HUES6 (cell line): ENCODE measurements at regions not wholly inside any gene's neighbourhood (a gene's known extent, or its start where the extent isn't known, plus 50 kb on each side); places are given as distances from the start of the nearest gene placed in this dataset.

Experiments
- H3K27ac ChIP-seq: 2 replicates; pipeline ENCODE4 v1.7.0; 2013; ENCODE audit warnings: low read depth, mild to moderate bottlenecking, low read length, inconsistent platforms
- H3K27me3 ChIP-seq: 2 replicates; pipeline ENCODE4 v1.6.1; 2013; ENCODE audit warnings: low read length; ENCODE audit not compliant: control insufficient read depth, insufficient read depth
- H3K36me3 ChIP-seq: 2 replicates; pipeline ENCODE4 v1.6.1; 2013; ENCODE audit warnings: low read length; ENCODE audit not compliant: control insufficient read depth, insufficient read depth
- H3K4me1 ChIP-seq: 2 replicates; pipeline ENCODE4 v1.6.1; 2013; ENCODE audit warnings: low read length; ENCODE audit not compliant: control insufficient read depth, insufficient read depth
- H3K4me3 ChIP-seq: 2 replicates; pipeline ENCODE4 v1.5.1; 2013; ENCODE audit warnings: low read depth, low read length
- H3K9ac ChIP-seq: one replicate; pipeline ENCODE4 v1.6.1; 2013; ENCODE audit warnings: mild to moderate bottlenecking, low read length
- H3K9me3 ChIP-seq: 2 replicates; pipeline ENCODE4 v1.6.1; 2013; ENCODE audit warnings: low read depth, low read length; ENCODE audit not compliant: control insufficient read depth, insufficient read depth

DNA sequence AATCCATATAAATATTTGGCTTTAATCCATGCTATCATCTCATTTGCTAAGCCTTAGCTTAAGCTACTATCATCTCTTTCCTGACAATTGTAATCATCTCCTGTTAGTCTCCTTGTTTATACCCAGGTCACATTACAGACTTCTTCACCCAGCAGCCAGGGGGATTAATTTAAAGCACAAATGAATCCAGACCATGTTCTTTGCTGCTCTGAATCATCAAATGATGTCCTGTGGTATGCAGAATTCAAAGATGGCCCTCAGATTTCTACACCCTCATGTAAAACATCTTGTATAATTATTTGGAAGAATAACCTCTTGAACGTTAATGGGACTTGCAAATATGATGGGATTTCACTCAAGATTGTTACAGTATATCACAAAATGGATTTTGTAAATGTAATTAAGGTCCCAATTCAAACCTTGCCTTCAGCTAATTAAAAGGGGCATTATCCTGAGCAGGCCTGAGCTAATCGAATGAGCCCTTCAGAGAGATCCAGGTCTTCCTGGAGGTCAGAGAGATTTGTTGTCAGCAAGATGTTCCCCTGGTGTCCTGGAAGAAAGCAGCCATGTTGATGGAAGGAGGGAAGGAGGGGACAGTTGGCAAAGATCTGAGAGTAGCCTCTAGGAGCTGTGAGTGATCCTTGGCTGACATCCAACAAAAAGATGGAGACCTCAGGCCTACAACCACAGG, 241.1 kb upstream of the MMADHC start:
- H3K9ac ChIP-seq = no peak overlapping the region
- H3K27ac ChIP-seq = no peak overlapping the region
- no peaks in the 10 kb centered on the region for H3K36me3 ChIP-seq
- H3K9me3 ChIP-seq = no peaks in the 10 kb centered on the region
- H3K27me3 ChIP-seq = no peaks in the 10 kb centered on the region
- peaks cover 22% of the 10 kb centered on the region for H3K4me1 ChIP-seq
- no peak overlapping the region for H3K4me3 ChIP-seq

DNA sequence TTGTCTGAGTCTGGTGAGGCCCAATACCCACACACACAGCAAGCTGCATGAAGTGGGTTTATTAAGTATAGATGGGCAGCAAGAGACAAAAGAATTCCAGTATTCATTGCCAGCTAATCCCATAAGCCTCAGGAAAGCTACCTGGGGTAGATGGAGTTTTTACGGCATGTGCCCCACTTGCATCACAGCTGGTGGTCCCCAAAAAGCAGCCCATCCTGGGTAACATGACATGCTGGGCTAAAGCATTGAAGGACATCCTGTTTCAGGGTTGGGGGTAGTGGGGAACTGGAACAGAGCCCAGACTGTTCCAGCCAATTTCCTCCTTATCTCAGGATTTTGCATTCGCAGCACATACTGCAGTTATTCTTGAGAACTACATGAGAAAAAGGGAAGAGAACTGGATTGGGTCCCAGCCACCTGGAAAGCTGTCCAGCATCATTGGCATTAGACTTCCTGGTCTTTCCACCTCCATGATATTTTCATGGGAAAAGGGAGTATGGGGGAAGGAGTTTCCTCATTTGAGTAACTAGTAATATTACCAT, 240.1 kb upstream of the MMADHC start:
- H3K27ac ChIP-seq = no peak overlapping the region
- peaks cover 22% of the 10 kb centered on the region for H3K4me1 ChIP-seq
- no peaks in the 10 kb centered on the region for H3K9me3 ChIP-seq
- H3K4me3 ChIP-seq = no peak overlapping the region
- H3K9ac ChIP-seq = no peak overlapping the region
- no peaks in the 10 kb centered on the region for H3K27me3 ChIP-seq
- H3K36me3 ChIP-seq = no peaks in the 10 kb centered on the region

DNA sequence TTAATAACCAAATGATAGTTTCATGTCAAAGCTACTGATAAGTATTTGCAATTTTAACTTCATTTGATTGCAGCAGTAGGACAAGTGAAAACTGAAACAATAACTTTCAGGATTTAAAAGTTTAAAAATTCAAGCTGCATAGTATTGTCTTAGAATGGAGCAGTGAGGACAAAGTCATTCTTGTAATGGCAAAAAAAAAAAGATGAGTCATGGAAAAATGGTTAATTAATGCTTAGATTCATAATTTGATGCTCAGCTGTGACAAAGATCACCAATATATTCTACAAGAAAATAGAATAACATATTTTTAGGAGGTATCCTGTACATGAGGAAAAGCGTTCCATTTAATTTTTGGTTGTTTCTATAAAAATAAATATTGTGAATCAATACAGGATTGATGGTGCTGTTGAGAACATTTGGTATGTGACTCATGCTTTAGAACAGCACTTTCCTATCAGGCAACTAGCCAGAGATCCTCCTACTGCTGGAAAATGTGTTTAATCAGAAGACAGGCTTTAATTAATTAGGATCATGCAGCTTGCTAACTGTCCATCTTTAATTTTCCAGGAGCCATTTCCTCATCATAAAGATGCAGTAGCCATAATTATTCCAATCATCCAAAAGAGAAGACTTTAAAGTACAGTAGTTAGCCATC, 239.0 kb upstream of the MMADHC start:
- Histone ChIP-seq H3K27ac (no peak overlapping the region), H3K4me1 (peaks cover 16% of the 10 kb centered on the region), H3K4me3 (no peak overlapping the region), H3K9me3 (no peaks in the 10 kb centered on the region), H3K9ac (no peak overlapping the region), H3K36me3 (no peaks in the 10 kb centered on the region), H3K27me3 (no peaks in the 10 kb centered on the region)

DNA sequence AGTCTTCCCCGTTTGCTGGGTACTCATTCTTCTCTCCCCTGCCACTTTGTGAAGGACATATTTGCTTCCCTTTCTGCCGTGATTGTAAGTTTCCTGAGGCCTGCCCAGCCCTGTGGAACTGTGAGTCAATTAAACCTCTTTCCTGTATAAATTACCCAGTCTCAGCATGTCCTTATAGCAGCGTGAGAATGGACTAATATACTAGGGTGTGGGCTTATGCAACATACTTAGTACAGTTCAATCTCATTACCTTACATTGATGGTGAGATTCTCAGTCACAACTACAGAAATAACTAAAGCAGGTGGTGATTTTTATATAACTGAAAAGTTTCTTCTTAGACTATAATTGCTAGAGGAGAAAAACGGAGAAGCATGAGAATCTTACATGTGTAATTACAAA, 237.9 kb upstream of the MMADHC start:
- H3K4me1 ChIP-seq = peaks cover 12% of the 10 kb centered on the region; the same call in 1 of the 2 replicates
- H3K9ac ChIP-seq = no peak overlapping the region
- no peaks in the 10 kb centered on the region for H3K36me3 ChIP-seq
- H3K9me3 ChIP-seq = no peaks in the 10 kb centered on the region
- H3K4me3 ChIP-seq = no peak overlapping the region
- H3K27me3 ChIP-seq = no peaks in the 10 kb centered on the region
- no peak overlapping the region for H3K27ac ChIP-seq

DNA sequence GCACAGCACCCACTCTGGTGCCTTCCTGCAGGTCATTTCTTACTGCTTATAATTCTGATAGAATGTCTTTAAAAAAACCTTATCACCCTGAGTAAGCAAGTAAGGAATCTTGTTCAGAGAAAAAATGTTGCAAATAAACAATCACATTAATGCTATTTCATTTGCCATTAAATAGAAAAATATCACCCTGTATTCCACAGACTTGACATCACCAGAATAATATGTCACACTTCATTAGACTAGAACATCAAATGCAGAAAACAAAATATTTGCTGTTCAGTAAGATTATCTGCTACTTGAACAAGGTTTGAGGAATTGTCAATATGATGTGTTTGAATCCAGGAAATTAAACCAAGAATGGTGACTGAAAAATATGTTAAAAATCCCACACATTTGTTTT, 236.6 kb upstream of the MMADHC start:
- Histone ChIP-seq H3K27me3 (no peaks in the 10 kb centered on the region), H3K9ac (no peak overlapping the region), H3K4me1 (peaks cover 16% of the 10 kb centered on the region; the same call in 1 of the 2 replicates), H3K9me3 (no peaks in the 10 kb centered on the region), H3K4me3 (no peak overlapping the region), H3K36me3 (no peaks in the 10 kb centered on the region), H3K27ac (no peak overlapping the region)

DNA sequence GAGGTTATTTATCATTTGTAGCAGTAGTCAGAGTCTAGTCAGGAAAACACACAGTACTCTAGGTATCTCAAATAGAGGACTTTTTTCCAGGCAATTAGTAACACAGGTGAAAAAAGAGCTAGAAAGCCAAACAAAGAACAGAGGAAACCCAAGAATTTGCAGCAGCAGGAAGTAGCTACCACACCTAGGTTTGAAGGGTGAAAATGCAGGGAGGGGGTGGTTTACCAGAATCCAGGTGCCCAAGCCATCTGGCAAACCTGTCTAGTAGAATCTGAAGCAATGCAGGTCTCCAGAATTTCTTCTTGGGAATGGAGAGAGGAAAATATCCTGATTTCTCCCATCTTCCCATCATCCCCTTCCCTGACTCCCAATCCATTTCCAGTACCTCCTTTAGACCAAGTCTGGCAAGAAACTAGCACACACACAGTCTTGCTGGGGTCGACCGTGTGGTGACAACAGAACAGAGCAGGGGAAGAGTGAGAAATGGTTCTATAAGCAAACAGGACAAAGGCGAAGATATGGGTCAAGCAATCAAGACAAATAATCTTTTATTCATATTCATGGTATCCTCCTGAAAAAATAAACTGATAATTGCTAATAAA, 231.9 kb upstream of the MMADHC start:
- no peaks in the 10 kb centered on the region for H3K36me3 ChIP-seq
- H3K27me3 ChIP-seq = no peaks in the 10 kb centered on the region
- H3K4me1 ChIP-seq = peaks cover 7% of the 10 kb centered on the region; the same call in 1 of the 2 replicates
- H3K4me3 ChIP-seq = no peak overlapping the region
- no peak overlapping the region for H3K27ac ChIP-seq
- no peak overlapping the region for H3K9ac ChIP-seq
- H3K9me3 ChIP-seq = no peaks in the 10 kb centered on the region

DNA sequence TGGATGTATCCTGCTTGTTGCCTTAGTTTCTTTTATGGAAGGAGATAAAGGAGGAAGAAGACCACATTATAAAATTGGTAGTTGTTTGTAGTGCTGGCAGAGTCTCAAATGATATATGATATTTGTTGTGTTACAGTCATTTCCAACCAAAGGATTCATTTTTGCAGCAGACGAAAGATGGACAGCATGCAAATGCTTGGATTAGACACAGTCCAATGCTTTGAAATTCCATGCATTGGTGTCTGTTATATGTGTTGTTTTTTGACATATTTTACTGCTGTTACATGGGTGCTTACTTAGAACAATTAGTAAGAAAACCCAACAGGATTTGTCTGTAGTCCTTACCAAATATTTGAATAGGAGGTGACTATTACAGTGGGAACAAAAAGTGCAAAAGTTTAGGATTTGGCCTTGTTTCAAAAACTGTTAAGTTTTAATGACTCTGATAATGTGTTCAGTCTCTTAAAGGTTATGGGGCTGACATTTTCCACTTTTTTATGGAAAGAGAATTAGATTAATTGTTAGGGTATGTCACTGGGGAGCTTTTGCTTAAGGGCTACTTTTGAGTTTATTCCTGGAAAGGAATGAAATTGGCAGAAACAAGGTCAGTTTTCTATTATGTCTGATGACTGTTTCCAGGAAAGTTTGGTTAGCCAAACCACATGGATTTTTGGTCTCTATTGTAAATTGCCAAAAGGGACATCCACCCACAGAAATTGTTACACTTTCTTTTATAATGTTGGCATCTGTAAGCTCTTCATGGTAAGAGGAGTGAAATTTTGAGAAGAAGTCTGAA, 229.4 kb upstream of the MMADHC start:
- Histone ChIP-seq H3K36me3 (no peaks in the 10 kb centered on the region), H3K4me3 (no peak overlapping the region), H3K4me1 (0 out of 2 replicates have a peak, but pooled peaks cover 5% of the 10 kb centered on the region), H3K27me3 (no peaks in the 10 kb centered on the region), H3K27ac (no peak overlapping the region), H3K9ac (no peak overlapping the region), H3K9me3 (no peaks in the 10 kb centered on the region)

DNA sequence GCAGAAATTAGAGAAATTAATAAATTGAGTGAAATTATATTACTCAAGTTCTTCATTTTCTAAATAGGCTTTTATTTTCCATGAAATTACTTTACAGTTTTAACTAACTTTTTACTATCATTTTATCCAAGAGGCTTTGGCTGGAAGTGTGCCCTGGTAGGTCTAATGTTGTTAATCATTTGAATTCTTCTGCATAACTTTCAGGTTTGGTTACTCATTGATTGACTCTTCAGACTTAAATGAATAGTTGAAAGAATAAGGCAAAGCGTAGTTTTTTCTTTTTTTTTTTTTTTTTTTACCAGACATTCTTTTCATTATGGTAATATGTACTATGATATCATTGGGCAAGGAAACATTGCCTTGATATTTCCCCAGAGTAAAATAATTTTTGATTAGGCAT, 228.4 kb upstream of the MMADHC start:
- H3K27me3 ChIP-seq = no peaks in the 10 kb centered on the region
- no peaks in the 10 kb centered on the region for H3K36me3 ChIP-seq
- H3K9ac ChIP-seq = no peak overlapping the region
- H3K27ac ChIP-seq = no peak overlapping the region
- H3K4me1 ChIP-seq = 0 out of 2 replicates have a peak, but pooled peaks cover 5% of the 10 kb centered on the region
- H3K9me3 ChIP-seq = no peaks in the 10 kb centered on the region
- H3K4me3 ChIP-seq = no peak overlapping the region

DNA sequence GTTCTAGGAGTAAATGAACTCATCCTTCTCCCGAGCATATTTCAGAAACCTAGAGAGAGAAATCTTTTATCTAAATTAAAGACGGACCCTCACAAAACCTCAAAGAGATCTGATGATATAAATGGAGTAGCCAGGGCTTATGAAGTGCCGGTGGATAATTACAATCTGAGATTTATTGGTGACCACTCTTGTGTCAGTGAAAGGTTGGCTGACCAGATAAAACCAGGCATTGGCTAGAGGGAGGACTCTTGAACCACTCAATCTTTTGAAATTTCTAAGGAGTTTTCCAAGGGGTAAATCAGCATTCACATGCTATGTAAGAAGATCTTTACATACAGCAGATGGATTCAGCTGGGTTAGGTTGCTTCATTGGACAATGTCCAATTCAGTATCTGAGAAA, 227.3 kb upstream of the MMADHC start:
- H3K4me3 ChIP-seq = no peak overlapping the region
- no peak overlapping the region for H3K27ac ChIP-seq
- H3K27me3 ChIP-seq = no peaks in the 10 kb centered on the region
- no peak overlapping the region for H3K9ac ChIP-seq
- H3K9me3 ChIP-seq = no peaks in the 10 kb centered on the region
- no peaks in the 10 kb centered on the region for H3K36me3 ChIP-seq
- H3K4me1 ChIP-seq = 0 out of 2 replicates have a peak, but pooled peaks cover 5% of the 10 kb centered on the region

DNA sequence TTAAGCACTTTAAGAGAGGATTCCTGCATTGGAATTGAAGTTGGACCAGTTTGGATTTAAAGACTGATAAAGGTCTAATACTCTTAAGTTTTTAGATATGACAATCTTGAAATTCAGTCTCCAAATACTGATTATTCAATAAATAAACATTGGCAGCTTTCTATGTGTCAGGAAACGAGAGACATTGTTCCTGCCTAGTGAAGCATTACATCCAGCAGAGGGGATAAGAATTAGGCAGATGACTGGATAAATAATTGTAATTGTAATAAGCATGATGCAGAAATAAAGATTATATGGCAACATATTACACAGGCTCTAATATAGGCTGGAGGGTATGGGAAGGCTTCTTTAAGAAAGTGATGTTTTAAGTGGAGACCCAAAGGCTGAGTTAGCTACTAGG, 226.5 kb upstream of the MMADHC start:
- no peak overlapping the region for H3K9ac ChIP-seq
- H3K27me3 ChIP-seq = no peaks in the 10 kb centered on the region
- no peaks in the 10 kb centered on the region for H3K36me3 ChIP-seq
- no peaks in the 10 kb centered on the region for H3K9me3 ChIP-seq
- H3K4me1 ChIP-seq = 0 out of 2 replicates have a peak, but pooled peaks cover under 1% of the 10 kb centered on the region
- H3K27ac ChIP-seq = no peak overlapping the region
- no peak overlapping the region for H3K4me3 ChIP-seq
